ENCODE measurements at regions not wholly inside any gene's neighbourhood (a gene's known extent, or its start where the extent isn't known, plus 50 kb on each side); places are given as distances from the start of the nearest gene placed in this dataset.

- no peak for DNase-seq (ENCODE audit: extremely low spot score)
- TF ChIP-seq CTCF (IDR thresholded peaks at IDR 0.05; ENCODE audit: control extremely low read depth, extremely low read depth, low read depth, missing control alignments), result no peak
- ChIA-PET CTCF (interaction anchor here (1.5 kb wide), 1 partner anchor 8 kb away, joined by 3 read pairs; no protein-coding TSS in a partner anchor), POLR2A (no interaction called here)
Observed at GRCh38 chr13:56986121-56986520, 154.6 kb upstream of the PRR20A start.

DNA sequence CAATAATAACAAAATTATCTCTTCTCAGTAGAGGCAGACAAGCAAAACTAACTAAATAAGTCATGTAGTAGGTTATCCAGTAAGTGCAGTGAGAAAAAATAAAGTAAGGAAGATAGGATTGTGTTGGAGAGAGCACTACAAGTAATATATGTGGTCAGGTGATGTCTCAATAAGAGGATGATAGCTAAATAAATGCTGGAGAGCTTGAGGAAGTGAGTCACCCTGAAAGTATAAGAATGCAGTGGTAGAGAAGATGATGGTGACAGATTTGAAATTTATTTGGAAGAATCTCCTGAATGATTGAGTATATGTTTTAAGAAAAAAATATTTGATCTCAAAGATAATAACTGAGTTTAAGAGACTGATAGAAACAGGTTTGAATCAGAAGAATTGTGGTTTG is 152.2 kb upstream of the PRR20A start:
- no peak for DNase-seq (ENCODE audit: extremely low spot score)
- ChIA-PET POLR2A (no interaction called here), CTCF (interaction anchor here (0.8 kb wide), 1 partner anchor 11 kb away, joined by 3 read pairs; no protein-coding TSS in a partner anchor)
- TF ChIP-seq CTCF (IDR thresholded peaks at IDR 0.05; ENCODE audit: control extremely low read depth, extremely low read depth, low read depth, missing control alignments), result no peak

GRCh38 chr13:57003682-57004081 is 137.0 kb upstream of the PRR20A start:
- no peak for DNase-seq (ENCODE audit: extremely low spot score)
- TF ChIP-seq CTCF (IDR thresholded peaks at IDR 0.05; ENCODE audit: control extremely low read depth, extremely low read depth, low read depth, missing control alignments), result no peak
- POLR2A ChIA-PET, result no interaction called here
- CTCF ChIA-PET, result no interaction called here

- no peak for DNase-seq (ENCODE audit: extremely low spot score)
- ChIA-PET POLR2A (no interaction called here), CTCF (no interaction called here)
- TF ChIP-seq CTCF (IDR thresholded peaks at IDR 0.05; ENCODE audit: control extremely low read depth, extremely low read depth, low read depth, missing control alignments), result no peak
Observed at GRCh38 chr13:57017357-57017756, 123.4 kb upstream of the PRR20A start.

DNA sequence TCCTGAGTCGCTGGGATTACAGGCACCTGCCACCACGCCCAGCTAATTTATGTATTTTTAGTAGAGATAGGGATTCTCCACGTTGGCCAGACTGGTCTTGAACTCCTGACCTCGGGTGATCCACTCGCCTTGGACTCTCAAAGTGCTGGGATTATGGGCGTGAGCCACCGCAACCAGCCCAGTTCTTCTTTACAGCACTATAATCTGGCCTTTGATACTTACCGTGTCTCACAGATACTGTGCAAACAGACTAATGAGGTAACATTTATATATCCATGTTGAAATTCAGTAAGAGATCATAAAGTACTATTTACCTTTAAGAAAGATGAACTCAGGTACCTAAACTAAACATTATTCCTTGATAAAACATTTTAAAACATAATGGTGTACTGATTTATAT is 121.8 kb upstream of the PRR20A start:
- ChIA-PET POLR2A (no interaction called here), CTCF (no interaction called here)
- DNase-seq (ENCODE audit: extremely low spot score), result no peak
- no peak for TF ChIP-seq CTCF (IDR thresholded peaks at IDR 0.05; ENCODE audit: control extremely low read depth, extremely low read depth, low read depth, missing control alignments)

GRCh38 chr13:57030671-57031070 is 110.0 kb upstream of the PRR20A start:
- no peak for DNase-seq (ENCODE audit: extremely low spot score)
- no peak for TF ChIP-seq CTCF (IDR thresholded peaks at IDR 0.05; ENCODE audit: control extremely low read depth, extremely low read depth, low read depth, missing control alignments)
- ChIA-PET POLR2A (no interaction called here), CTCF (no interaction called here)

GRCh38 chr13:57036290-57036689 is 104.4 kb upstream of the PRR20A start:
- CTCF ChIA-PET, result interaction anchor here (0.5 to 1.0 kb wide), 2 partner anchors 18 to 20 kb away, joined by 3 read pairs; no protein-coding TSS in a partner anchor
- POLR2A ChIA-PET, result no interaction called here
- no peak for DNase-seq (ENCODE audit: extremely low spot score)
- TF ChIP-seq CTCF (IDR thresholded peaks at IDR 0.05; ENCODE audit: control extremely low read depth, extremely low read depth, low read depth, missing control alignments), result no peak
